ENCODE measurements at regions not wholly inside any gene's neighbourhood (a gene's known extent, or its start where the extent isn't known, plus 50 kb on each side); places are given as distances from the start of the nearest gene placed in this dataset.

DNA sequence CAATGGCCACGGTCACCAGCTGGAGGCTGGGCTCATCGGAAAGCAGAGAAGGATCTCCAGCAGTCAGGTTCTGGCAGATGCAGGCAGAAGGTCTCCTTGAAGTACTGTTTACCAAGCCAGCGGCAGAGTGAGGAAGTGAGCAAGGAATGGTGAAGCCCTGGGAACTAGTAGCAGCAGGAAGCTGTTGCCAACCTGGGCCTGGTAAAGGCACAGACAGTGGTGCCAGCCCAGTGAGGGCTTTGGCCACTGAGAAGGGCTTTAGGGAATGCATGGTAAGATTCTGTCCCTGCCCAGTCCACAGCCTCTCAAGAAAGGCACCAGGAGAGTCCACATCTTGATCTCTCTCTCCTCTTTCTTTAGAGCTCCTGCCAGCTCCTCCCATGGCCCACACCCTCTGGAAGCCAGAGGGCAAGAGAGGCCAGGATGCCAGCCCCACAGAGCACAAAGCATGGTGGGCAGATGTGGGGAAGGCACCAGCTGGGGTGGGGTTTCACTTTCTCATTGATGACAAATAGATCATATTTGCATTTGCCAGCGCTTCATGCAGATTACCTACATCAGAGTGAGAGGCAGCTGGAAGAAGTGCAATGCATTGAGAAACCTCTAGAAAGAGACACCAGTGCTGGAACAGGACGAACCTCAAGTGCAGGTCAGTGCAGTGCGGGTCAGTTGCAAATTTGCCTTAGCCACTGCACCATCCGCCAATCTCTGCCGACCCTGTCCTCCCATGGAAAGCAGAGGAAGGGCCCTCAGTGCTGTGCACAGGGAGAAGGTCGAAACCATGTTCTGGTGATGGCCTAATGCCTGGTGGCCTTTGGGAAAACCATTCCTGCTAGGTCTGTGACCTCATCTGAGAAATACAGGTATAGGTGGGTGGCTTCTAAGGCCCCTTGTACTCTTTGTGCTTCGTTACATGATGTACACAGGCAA, 667.8 kb upstream of the MKI67 start:
- no peak for TF ChIP-seq POLR2A (IDR thresholded peaks at IDR 0.05)
- TF ChIP-seq, protein P1, sequence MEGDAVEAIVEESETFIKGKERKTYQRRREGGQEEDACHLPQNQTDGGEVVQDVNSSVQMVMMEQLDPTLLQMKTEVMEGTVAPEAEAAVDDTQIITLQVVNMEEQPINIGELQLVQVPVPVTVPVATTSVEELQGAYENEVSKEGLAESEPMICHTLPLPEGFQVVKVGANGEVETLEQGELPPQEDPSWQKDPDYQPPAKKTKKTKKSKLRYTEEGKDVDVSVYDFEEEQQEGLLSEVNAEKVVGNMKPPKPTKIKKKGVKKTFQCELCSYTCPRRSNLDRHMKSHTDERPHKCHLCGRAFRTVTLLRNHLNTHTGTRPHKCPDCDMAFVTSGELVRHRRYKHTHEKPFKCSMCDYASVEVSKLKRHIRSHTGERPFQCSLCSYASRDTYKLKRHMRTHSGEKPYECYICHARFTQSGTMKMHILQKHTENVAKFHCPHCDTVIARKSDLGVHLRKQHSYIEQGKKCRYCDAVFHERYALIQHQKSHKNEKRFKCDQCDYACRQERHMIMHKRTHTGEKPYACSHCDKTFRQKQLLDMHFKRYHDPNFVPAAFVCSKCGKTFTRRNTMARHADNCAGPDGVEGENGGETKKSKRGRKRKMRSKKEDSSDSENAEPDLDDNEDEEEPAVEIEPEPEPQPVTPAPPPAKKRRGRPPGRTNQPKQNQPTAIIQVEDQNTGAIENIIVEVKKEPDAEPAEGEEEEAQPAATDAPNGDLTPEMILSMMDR (IDR thresholded peaks at IDR 0.05): no peak
